ENCODE measurements at regions not wholly inside any gene's neighbourhood (a gene's known extent, or its start where the extent isn't known, plus 50 kb on each side); places are given as distances from the start of the nearest gene placed in this dataset.
"Not testable (repeated sequence)": the region's sequence is repeated elsewhere in the genome, so short reads cannot be mapped to it uniquely, and the experiment has no call there.

- H3K36me3 ChIP-seq (ENCODE audit: control insufficient read depth in 1 of 2, insufficient read depth in 2 of 2, low read depth in 1 of 2, low read length in 2 of 2); H3K4me1 ChIP-seq (ENCODE audit: control insufficient read depth, insufficient read depth, low read depth, low read length); H4K91ac ChIP-seq (ENCODE audit: low read length); H3K18ac ChIP-seq (ENCODE audit: low read depth in 1 of 2, low read length in 2 of 2); H3K27me3 ChIP-seq (ENCODE audit: control insufficient read depth in 1 of 2, insufficient read depth in 1 of 2, low read length in 2 of 2); H4K8ac ChIP-seq (ENCODE audit: low read length); H3K4ac ChIP-seq (ENCODE audit: low read depth in 1 of 2, low read length in 2 of 2); H3K14ac ChIP-seq (ENCODE audit: low read length in 2 of 2); H3K4me3 ChIP-seq (ENCODE audit: insufficient read depth in 1 of 2, low read depth in 1 of 2, low read length in 2 of 2); H2BK12ac ChIP-seq (ENCODE audit: low read length in 2 of 2); H3K4me2 ChIP-seq (ENCODE audit: low read length, poor library complexity, severe bottlenecking); H2BK120ac ChIP-seq (ENCODE audit: low read depth, low read length); H3K23ac ChIP-seq (ENCODE audit: low read length in 2 of 2); DNase-seq; H2BK15ac ChIP-seq (ENCODE audit: low read depth, poor library complexity, severe bottlenecking); H2BK5ac ChIP-seq (ENCODE audit: low read depth, low read length, poor library complexity, severe bottlenecking); H3K27ac ChIP-seq (ENCODE audit: low read length, poor library complexity, severe bottlenecking); H2AK5ac ChIP-seq (ENCODE audit: low read length, severe bottlenecking); H3K79me1 ChIP-seq (replicated peaks; ENCODE audit: low read length, poor library complexity, severe bottlenecking); H2AFZ ChIP-seq (ENCODE audit: low read depth, low read length); H3K9ac ChIP-seq (ENCODE audit: low read length): not testable (repeated sequence)
- H3K9me3 ChIP-seq (ENCODE audit: control insufficient read depth, low read length), result peaks cover 21% of the 10 kb centered on the region
- 73% methylated on average over 5 of the region's 5 CpGs for WGBS
Observed at GRCh38 chr11:48729503-48729902, 240.9 kb downstream of the OR4A47 start.

- not testable (repeated sequence) for H3K79me1 ChIP-seq (replicated peaks; ENCODE audit: low read length, poor library complexity, severe bottlenecking); H3K4me3 ChIP-seq (ENCODE audit: insufficient read depth in 1 of 2, low read depth in 1 of 2, low read length in 2 of 2); H3K18ac ChIP-seq (ENCODE audit: low read depth in 1 of 2, low read length in 2 of 2)
Observed at GRCh38 chr11:48750081-48750480, 233.6 kb downstream of the TRIM51G start.

More at GRCh38 chr11:48750081-48750480, 233.6 kb downstream of the TRIM51G start:
- H3K4ac ChIP-seq (ENCODE audit: low read depth in 1 of 2, low read length in 2 of 2); DNase-seq; H2AFZ ChIP-seq (ENCODE audit: low read depth, low read length); H2BK5ac ChIP-seq (ENCODE audit: low read depth, low read length, poor library complexity, severe bottlenecking); H4K91ac ChIP-seq (ENCODE audit: low read length); H2BK12ac ChIP-seq (ENCODE audit: low read length in 2 of 2); H2AK5ac ChIP-seq (ENCODE audit: low read length, severe bottlenecking); H3K36me3 ChIP-seq (ENCODE audit: control insufficient read depth in 1 of 2, insufficient read depth in 2 of 2, low read depth in 1 of 2, low read length in 2 of 2); H3K27me3 ChIP-seq (ENCODE audit: control insufficient read depth in 1 of 2, insufficient read depth in 1 of 2, low read length in 2 of 2); H3K4me1 ChIP-seq (ENCODE audit: control insufficient read depth, insufficient read depth, low read depth, low read length); H3K4me2 ChIP-seq (ENCODE audit: low read length, poor library complexity, severe bottlenecking); H3K23ac ChIP-seq (ENCODE audit: low read length in 2 of 2); H2BK15ac ChIP-seq (ENCODE audit: low read depth, poor library complexity, severe bottlenecking); H3K14ac ChIP-seq (ENCODE audit: low read length in 2 of 2); H3K9ac ChIP-seq (ENCODE audit: low read length); H4K8ac ChIP-seq (ENCODE audit: low read length); H2BK120ac ChIP-seq (ENCODE audit: low read depth, low read length); H3K27ac ChIP-seq (ENCODE audit: low read length, poor library complexity, severe bottlenecking): not testable (repeated sequence)
- H3K9me3 ChIP-seq (ENCODE audit: control insufficient read depth, low read length), result peaks cover 19% of the 10 kb centered on the region
- 75% methylated on average over 10 of the region's 10 CpGs for WGBS

All from mesenchymal stem cell (in vitro differentiated cells and primary cell).